ENCODE measurements at regions not wholly inside any gene's neighbourhood (a gene's known extent, or its start where the extent isn't known, plus 50 kb on each side); places are given as distances from the start of the nearest gene placed in this dataset.

- Histone ChIP-seq H3K9ac (no peak overlapping the region), H3K79me2 (no peaks in the 10 kb centered on the region), H2AFZ (no peak overlapping the region), H3K4me1 (no peaks in the 10 kb centered on the region), H3K27ac (no peak overlapping the region), H3K27me3 (ENCODE audit: control insufficient read depth, insufficient read depth, low read length) (no peaks in the 10 kb centered on the region), H3K4me3 (ENCODE audit: low read depth, low read length) (no peak overlapping the region), H3K36me3 (ENCODE audit: control insufficient read depth, insufficient read depth, low read length) (no peaks in the 10 kb centered on the region), H3K9me3 (ENCODE audit: control insufficient read depth, low read length) (no peaks in the 10 kb centered on the region), H3K4me2 (ENCODE audit: low read length) (no peak overlapping the region)
- TF ChIP-seq, protein P1, sequence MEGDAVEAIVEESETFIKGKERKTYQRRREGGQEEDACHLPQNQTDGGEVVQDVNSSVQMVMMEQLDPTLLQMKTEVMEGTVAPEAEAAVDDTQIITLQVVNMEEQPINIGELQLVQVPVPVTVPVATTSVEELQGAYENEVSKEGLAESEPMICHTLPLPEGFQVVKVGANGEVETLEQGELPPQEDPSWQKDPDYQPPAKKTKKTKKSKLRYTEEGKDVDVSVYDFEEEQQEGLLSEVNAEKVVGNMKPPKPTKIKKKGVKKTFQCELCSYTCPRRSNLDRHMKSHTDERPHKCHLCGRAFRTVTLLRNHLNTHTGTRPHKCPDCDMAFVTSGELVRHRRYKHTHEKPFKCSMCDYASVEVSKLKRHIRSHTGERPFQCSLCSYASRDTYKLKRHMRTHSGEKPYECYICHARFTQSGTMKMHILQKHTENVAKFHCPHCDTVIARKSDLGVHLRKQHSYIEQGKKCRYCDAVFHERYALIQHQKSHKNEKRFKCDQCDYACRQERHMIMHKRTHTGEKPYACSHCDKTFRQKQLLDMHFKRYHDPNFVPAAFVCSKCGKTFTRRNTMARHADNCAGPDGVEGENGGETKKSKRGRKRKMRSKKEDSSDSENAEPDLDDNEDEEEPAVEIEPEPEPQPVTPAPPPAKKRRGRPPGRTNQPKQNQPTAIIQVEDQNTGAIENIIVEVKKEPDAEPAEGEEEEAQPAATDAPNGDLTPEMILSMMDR (IDR thresholded peaks at IDR 0.05), result no peak
Observed at GRCh38 chr2:236505648-236506047, 64.0 kb upstream of the ACKR3 start.

GRCh38 chr2:236507393-236508085 lies 62.1 kb upstream of the ACKR3 start:
- Histone ChIP-seq H2AFZ (peak overlapping the region; percentile 46), H3K4me3 (ENCODE audit: low read depth, low read length) (peak overlapping the region; percentile 48), H3K27me3 (ENCODE audit: control insufficient read depth, insufficient read depth, low read length) (no peaks in the 10 kb centered on the region), H3K79me2 (no peaks in the 10 kb centered on the region), H3K9me3 (ENCODE audit: control insufficient read depth, low read length) (no peaks in the 10 kb centered on the region), H3K4me1 (no peaks in the 10 kb centered on the region), H3K9ac (no peak overlapping the region), H3K4me2 (ENCODE audit: low read length) (peak overlapping the region; percentile 56), H3K36me3 (ENCODE audit: control insufficient read depth, insufficient read depth, low read length) (no peaks in the 10 kb centered on the region), H3K27ac (no peak overlapping the region)
- TF ChIP-seq, protein P1 (IDR thresholded peaks at IDR 0.05), result no peak

DNA sequence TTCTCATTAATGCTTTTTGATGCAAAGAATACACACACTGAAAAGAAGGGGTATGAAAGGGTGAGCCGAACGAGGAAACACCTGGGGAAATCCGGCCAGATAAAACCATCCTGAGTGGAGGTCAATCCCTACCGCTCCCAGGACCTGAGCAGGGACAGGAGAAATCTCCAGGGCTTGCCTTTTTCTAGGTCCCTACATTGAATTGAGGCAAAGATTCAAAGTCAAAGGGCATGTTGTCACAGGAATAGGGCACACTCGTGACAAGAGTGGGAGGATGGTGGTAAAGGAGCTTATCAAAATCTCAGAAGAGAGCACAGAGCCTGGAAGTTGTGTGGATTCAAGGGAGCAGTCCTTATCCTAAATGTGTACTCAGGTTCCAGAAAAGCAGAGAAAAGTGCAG lies 61.2 kb upstream of the ACKR3 start:
- Histone ChIP-seq H3K36me3 (ENCODE audit: control insufficient read depth, insufficient read depth, low read length) (no peaks in the 10 kb centered on the region), H3K27ac (no peak overlapping the region), H3K4me2 (ENCODE audit: low read length) (no peak overlapping the region), H3K79me2 (no peaks in the 10 kb centered on the region), H3K27me3 (ENCODE audit: control insufficient read depth, insufficient read depth, low read length) (no peaks in the 10 kb centered on the region), H3K9ac (no peak overlapping the region), H3K4me3 (ENCODE audit: low read depth, low read length) (no peak overlapping the region), H3K4me1 (no peaks in the 10 kb centered on the region), H3K9me3 (ENCODE audit: control insufficient read depth, low read length) (no peaks in the 10 kb centered on the region), H2AFZ (no peak overlapping the region)
- TF ChIP-seq, protein P1 (IDR thresholded peaks at IDR 0.05), result no peak

GRCh38 chr2:236510034-236510433 lies 59.6 kb upstream of the ACKR3 start:
- no peak overlapping the region for H3K4me3 ChIP-seq (ENCODE audit: low read depth, low read length)
- H3K79me2 ChIP-seq, result no peaks in the 10 kb centered on the region
- no peaks in the 10 kb centered on the region for H3K27me3 ChIP-seq (ENCODE audit: control insufficient read depth, insufficient read depth, low read length)
- H3K9me3 ChIP-seq (ENCODE audit: control insufficient read depth, low read length), result no peaks in the 10 kb centered on the region
- H3K36me3 ChIP-seq (ENCODE audit: control insufficient read depth, insufficient read depth, low read length), result no peaks in the 10 kb centered on the region
- H3K4me1 ChIP-seq, result no peaks in the 10 kb centered on the region
- no peak overlapping the region for H2AFZ ChIP-seq
- no peak overlapping the region for H3K27ac ChIP-seq
- TF ChIP-seq, protein P1 (IDR thresholded peaks at IDR 0.05), result no peak
- H3K9ac ChIP-seq, result no peak overlapping the region
- no peak overlapping the region for H3K4me2 ChIP-seq (ENCODE audit: low read length)

- H3K36me3 ChIP-seq (ENCODE audit: control insufficient read depth, insufficient read depth, low read length), result no peaks in the 10 kb centered on the region
- no peak overlapping the region for H3K4me3 ChIP-seq (ENCODE audit: low read depth, low read length)
- no peaks in the 10 kb centered on the region for H3K4me1 ChIP-seq
- H3K4me2 ChIP-seq (ENCODE audit: low read length), result no peak overlapping the region
- no peaks in the 10 kb centered on the region for H3K79me2 ChIP-seq
- no peaks in the 10 kb centered on the region for H3K27me3 ChIP-seq (ENCODE audit: control insufficient read depth, insufficient read depth, low read length)
- TF ChIP-seq, protein P1 (IDR thresholded peaks at IDR 0.05), result no peak
- H2AFZ ChIP-seq, result no peak overlapping the region
- no peak overlapping the region for H3K9ac ChIP-seq
- H3K27ac ChIP-seq, result no peak overlapping the region
- no peaks in the 10 kb centered on the region for H3K9me3 ChIP-seq (ENCODE audit: control insufficient read depth, low read length)
Observed at GRCh38 chr2:236511266-236511665, 58.4 kb upstream of the ACKR3 start.

Measured in parathyroid adenoma (tissue), 2 donors.